Endothelial cell of umbilical vein (primary cell): ENCODE measurements at regions not wholly inside any gene's neighbourhood (a gene's known extent, or its start where the extent isn't known, plus 50 kb on each side); places are given as distances from the start of the nearest gene placed in this dataset.

Source experiments
- BruUV-seq: library from RNA; stranded (reverse); fragments of 400-500 nt; replicated peaks from 2 replicates; lab custom pipeline; 2021; lab: Mats Ljungman, UMichigan
- CTCF ChIA-PET: fragments of 300-600, 350-600 bp; sonication (Branson Sonifier 250); formaldehyde crosslinking; loops from one replicate; lab custom pipeline; 2021; ENCODE audit warnings: antibody characterized with exemption, inconsistent platforms; lab: Charles Lee
- POLR2A ChIA-PET: fragments of 300-600, 350-600 bp; sonication (Branson Sonifier 250); formaldehyde crosslinking; loops from one replicate; lab custom pipeline; 2021; ENCODE audit warnings: antibody characterized with exemption, inconsistent platforms; lab: Charles Lee
- DNase-seq: peaks from one replicate; pipeline ENCODE4 v3.0.0-alpha.2; 2011; ENCODE audit warnings: low read depth, low spot score
- FAIRE-seq: peaks from 2 replicates; lab custom pipeline; 2011; peaks lifted over from hg19 to GRCh38; lab: Jason Lieb, UNC
- H2AFZ ChIP-seq: 2 replicates; pipeline ENCODE4 v1.6.0; 2012; ENCODE audit warnings: low read depth, low read length, control low read depth, inconsistent platforms
- H3K27ac ChIP-seq: 2 replicates; pipeline ENCODE4 v1.5.1; 2011; ENCODE audit warnings: low read depth, mild to moderate bottlenecking, control low read depth, low read length, moderate library complexity; ENCODE audit not compliant: insufficient read depth
- H3K27me3 ChIP-seq, 2 experiments: 2 replicates each; pipeline versions ENCODE4 v1.6.0 to v1.6.1; 2011; ENCODE audit warnings: low read length in 2 of 2, mixed read lengths in 1 of 2; ENCODE audit not compliant: control insufficient read depth in 2 of 2, insufficient read depth in 2 of 2
- H3K36me3 ChIP-seq, 2 experiments: 2 replicates in 1 of 2; 3 replicates in 1 of 2; pipeline ENCODE4 v1.5.1; 2011; ENCODE audit warnings: low read length in 2 of 2, mild to moderate bottlenecking in 1 of 2, moderate library complexity in 1 of 2; ENCODE audit not compliant: control insufficient read depth in 2 of 2, insufficient read depth in 2 of 2; ENCODE audit errors: extremely low read depth in 1 of 2
- H3K4me1 ChIP-seq: 3 replicates; pipeline ENCODE4 v1.5.1; 2011; ENCODE audit warnings: mild to moderate bottlenecking, low read length; ENCODE audit not compliant: control insufficient read depth, insufficient read depth; ENCODE audit errors: extremely low read depth
- H3K4me2 ChIP-seq: 2 replicates; pipeline ENCODE4 v1.6.1; 2011; ENCODE audit warnings: low read length, control low read depth, mixed read lengths; ENCODE audit not compliant: insufficient read depth
- H3K4me3 ChIP-seq, 3 experiments: fragments of 200-600 bp in 1 of 3; sonication (generic), shearing (Covaris generic) in 1 of 3; replicated peaks in 1 of 3; 2 replicates each; pipeline ENCODE4 v1.5.1; 2011 to 2016; ENCODE audit warnings: control low read depth in 3 of 3, low read length in 3 of 3, mild to moderate bottlenecking in 2 of 3, inconsistent platforms in 1 of 3, low read depth in 1 of 3, moderate library complexity in 1 of 3; ENCODE audit not compliant: insufficient read depth in 1 of 3
- H3K79me2 ChIP-seq: 2 replicates; pipeline ENCODE4 v1.6.0; 2012; ENCODE audit warnings: low read length, inconsistent platforms; ENCODE audit not compliant: control insufficient read depth, insufficient read depth
- H3K9ac ChIP-seq: replicated peaks from 2 replicates; pipeline ENCODE3; 2011; ENCODE audit warnings: low read length, control low read depth; ENCODE audit not compliant: insufficient read depth; ENCODE audit errors: extremely low read depth
- H3K9me1 ChIP-seq: replicated peaks from 3 replicates; pipeline ENCODE4 v1.6.0; 2011; ENCODE audit warnings: mild to moderate bottlenecking, low read length; ENCODE audit not compliant: control insufficient read depth, insufficient read depth; ENCODE audit errors: extremely low read depth
- H3K9me3 ChIP-seq: replicated peaks from 2 replicates; pipeline ENCODE4 v1.5.1; 2012; ENCODE audit warnings: low read length, inconsistent platforms; ENCODE audit not compliant: control insufficient read depth, insufficient read depth
- H4K20me1 ChIP-seq: replicated peaks from 2 replicates; pipeline ENCODE3; 2011; ENCODE audit warnings: mild to moderate bottlenecking, low read length; ENCODE audit not compliant: control insufficient read depth, insufficient read depth; ENCODE audit errors: extremely low read depth
- EZH2 ChIP-seq: IDR thresholded peaks from 2 replicates; pipeline ENCODE4 v1.6.1; 2012; ENCODE audit warnings: borderline replicate concordance, low read depth, mild to moderate bottlenecking, moderate library complexity, low read length, inconsistent platforms; ENCODE audit not compliant: severe bottlenecking
- FOS ChIP-seq: IDR thresholded peaks from 2 replicates; pipeline ENCODE4 v1.6.1; 2011; ENCODE audit warnings: mild to moderate bottlenecking, low read length, moderate library complexity, borderline replicate concordance; ENCODE audit not compliant: insufficient read depth
- GATA2 ChIP-seq: IDR thresholded peaks from 2 replicates; pipeline ENCODE4 v1.7.0; 2011; ENCODE audit warnings: low read depth, mild to moderate bottlenecking, moderate library complexity, mixed read lengths, low read length; ENCODE audit not compliant: insufficient read length, insufficient read depth
- JUN ChIP-seq: IDR thresholded peaks from 2 replicates; pipeline ENCODE4 v1.6.1; 2011; ENCODE audit warnings: borderline replicate concordance, low read depth; ENCODE audit not compliant: insufficient read length, insufficient read depth
- MAX ChIP-seq: IDR thresholded peaks from 2 replicates; pipeline ENCODE4 v1.6.1; 2011; ENCODE audit not compliant: insufficient read depth, insufficient read length
- MYC ChIP-seq: IDR thresholded peaks from one replicate; pipeline ENCODE4 v1.6.1; 2011; ENCODE audit warnings: mild to moderate bottlenecking, low read depth, low read length
- POLR2A ChIP-seq: IDR thresholded peaks from 2 replicates; pipeline ENCODE4 v1.6.1; 2012; ENCODE audit warnings: low read depth, mild to moderate bottlenecking, control low read depth, low read length
- POLR2AphosphoS5 ChIP-seq: IDR thresholded peaks from 2 replicates; pipeline ENCODE4 v1.6.1; 2012; ENCODE audit warnings: low read depth, mild to moderate bottlenecking, control low read depth, low read length, moderate library complexity; ENCODE audit not compliant: insufficient read depth
- dilution Hi-C: fragments of 300-500 bp; cut with MboI; formaldehyde crosslinking; loops from one replicate; pipeline ENCODE4 v1.15.0; 2019; ENCODE audit warnings: low sequenced_read_pairs; ENCODE audit not compliant: extremely low pct_ligation_motif_present
- intact Hi-C: fragments of 100-400 bp; cut with micrococcal nuclease; formaldehyde crosslinking; loops from one replicate; pipeline ENCODE4 v1.10.0; 2022
- TF ChIP-seq, protein P1 (sequence below), 2 donors: IDR thresholded peaks; 1 replicate in 1 of 2; 2 replicates in 1 of 2; pipeline ENCODE4 v1.5.1; 2011; ENCODE audit warnings: low read length in 2 of 2, mild to moderate bottlenecking in 2 of 2, moderate library complexity in 2 of 2, control low read depth in 1 of 2, inconsistent platforms in 1 of 2, low read depth in 1 of 2; ENCODE audit not compliant: insufficient read depth in 1 of 2; ENCODE audit errors: extremely low read depth in 1 of 2

GRCh38 chr5:135678640-135679268, 100.0 kb upstream of the CXCL14 start:
- H3K9me1 ChIP-seq: no peaks in the 10 kb centered on the region
- FAIRE-seq: no peak
- no peaks in the 10 kb centered on the region for H4K20me1 ChIP-seq
- intact Hi-C loops: no loop called here
- no peak overlapping the region for H3K9ac ChIP-seq
- POLR2A ChIA-PET: no interaction called here
- no peaks in the 10 kb centered on the region for H3K4me1 ChIP-seq
- no peaks in the 10 kb centered on the region for H3K79me2 ChIP-seq
- no peaks in the 10 kb centered on the region for H3K36me3 ChIP-seq
- H3K4me3 ChIP-seq: no peak overlapping the region
- H2AFZ ChIP-seq: no peak overlapping the region
- no peaks in the 10 kb centered on the region for H3K27me3 ChIP-seq
- H3K4me2 ChIP-seq: no peak overlapping the region
- no TSS peak for BruUV-seq
- H3K27ac ChIP-seq: no peak overlapping the region
- TF ChIP-seq JUN (no peak), POLR2A (no peak), FOS (no peak), POLR2AphosphoS5 (no peak), EZH2 (no peak), GATA2 (no peak), MAX (no peak), MYC (no peak)
- TF ChIP-seq, protein P1, sequence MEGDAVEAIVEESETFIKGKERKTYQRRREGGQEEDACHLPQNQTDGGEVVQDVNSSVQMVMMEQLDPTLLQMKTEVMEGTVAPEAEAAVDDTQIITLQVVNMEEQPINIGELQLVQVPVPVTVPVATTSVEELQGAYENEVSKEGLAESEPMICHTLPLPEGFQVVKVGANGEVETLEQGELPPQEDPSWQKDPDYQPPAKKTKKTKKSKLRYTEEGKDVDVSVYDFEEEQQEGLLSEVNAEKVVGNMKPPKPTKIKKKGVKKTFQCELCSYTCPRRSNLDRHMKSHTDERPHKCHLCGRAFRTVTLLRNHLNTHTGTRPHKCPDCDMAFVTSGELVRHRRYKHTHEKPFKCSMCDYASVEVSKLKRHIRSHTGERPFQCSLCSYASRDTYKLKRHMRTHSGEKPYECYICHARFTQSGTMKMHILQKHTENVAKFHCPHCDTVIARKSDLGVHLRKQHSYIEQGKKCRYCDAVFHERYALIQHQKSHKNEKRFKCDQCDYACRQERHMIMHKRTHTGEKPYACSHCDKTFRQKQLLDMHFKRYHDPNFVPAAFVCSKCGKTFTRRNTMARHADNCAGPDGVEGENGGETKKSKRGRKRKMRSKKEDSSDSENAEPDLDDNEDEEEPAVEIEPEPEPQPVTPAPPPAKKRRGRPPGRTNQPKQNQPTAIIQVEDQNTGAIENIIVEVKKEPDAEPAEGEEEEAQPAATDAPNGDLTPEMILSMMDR (IDR thresholded peaks at IDR 0.05; ENCODE audit: extremely low read depth in 1 of 2, insufficient read depth in 1 of 2, low read depth in 1 of 2, low read length in 2 of 2): no peak
- DNase-seq: no peak
- no peaks in the 10 kb centered on the region for H3K9me3 ChIP-seq
- dilution Hi-C loops: no loop called here
- CTCF ChIA-PET: interaction anchor here (1.4 kb wide), 1 partner anchor 11 kb away, joined by 5 read pairs; no protein-coding TSS in a partner anchor
